HG02588 (cell line): ENCODE measurements at regions not wholly inside any gene's neighbourhood (a gene's known extent, or its start where the extent isn't known, plus 50 kb on each side); places are given as distances from the start of the nearest gene placed in this dataset.
"Not testable (repeated sequence)": the region's sequence is repeated elsewhere in the genome, so short reads cannot be mapped to it uniquely, and the experiment has no call there.

ENCODE experiments used
- ATAC-seq: cut with Tn5 transposase; IDR thresholded peaks from one replicate; pipeline ENCODE4 v1.9.1; 2021; ENCODE audit warnings: mild to moderate bottlenecking, moderate library complexity; ENCODE audit not compliant: unreplicated experiment

- ATAC-seq, result no peak
Measured at GRCh38 chr18:43341014-43341413, 63.7 kb upstream of the SYT4 start.

GRCh38 chr18:43350176-43350575 lies 72.9 kb upstream of the SYT4 start:
- ATAC-seq, result no peak

GRCh38 chr18:43364535-43364934 lies 87.2 kb upstream of the SYT4 start:
- ATAC-seq, result no peak

GRCh38 chr18:43367895-43368294 lies 90.6 kb upstream of the SYT4 start:
- no peak for ATAC-seq

- ATAC-seq, result not testable (repeated sequence)
Measured at GRCh38 chr18:43369311-43369710, 92.0 kb upstream of the SYT4 start.

GRCh38 chr18:43372773-43373172 lies 95.5 kb upstream of the SYT4 start:
- ATAC-seq, result no peak

GRCh38 chr18:43380104-43380672 lies 102.9 kb upstream of the SYT4 start:
- ATAC-seq, result no peak

GRCh38 chr18:43382641-43383403 lies 105.5 kb upstream of the SYT4 start:
- ATAC-seq, result no peak

GRCh38 chr18:43389163-43389562 lies 111.9 kb upstream of the SYT4 start:
- no peak for ATAC-seq

GRCh38 chr18:43392168-43392567 lies 114.9 kb upstream of the SYT4 start:
- ATAC-seq, result no peak

- no peak for ATAC-seq
Measured at GRCh38 chr18:43393174-43393573, 115.9 kb upstream of the SYT4 start.

- no peak for ATAC-seq
Measured at GRCh38 chr18:43396266-43396665, 119.0 kb upstream of the SYT4 start.

- ATAC-seq, result no peak
Measured at GRCh38 chr18:43398601-43399000, 121.3 kb upstream of the SYT4 start.

GRCh38 chr18:43405097-43405496 lies 127.8 kb upstream of the SYT4 start:
- ATAC-seq, result no peak

GRCh38 chr18:43414006-43414405 lies 136.7 kb upstream of the SYT4 start:
- ATAC-seq, result no peak

GRCh38 chr18:43420091-43420490 lies 142.8 kb upstream of the SYT4 start:
- no peak for ATAC-seq

- ATAC-seq, result no peak
Measured at GRCh38 chr18:43420950-43421349, 143.7 kb upstream of the SYT4 start.

GRCh38 chr18:43422518-43422917 lies 145.2 kb upstream of the SYT4 start:
- ATAC-seq, result no peak

GRCh38 chr18:43435851-43436250 lies 158.6 kb upstream of the SYT4 start:
- no peak for ATAC-seq

GRCh38 chr18:43442131-43442530 lies 164.8 kb upstream of the SYT4 start:
- no peak for ATAC-seq

- no peak for ATAC-seq
Measured at GRCh38 chr18:43442571-43442970, 165.3 kb upstream of the SYT4 start.

GRCh38 chr18:43465483-43465882 lies 188.2 kb upstream of the SYT4 start:
- no peak for ATAC-seq

- no peak for ATAC-seq
Measured at GRCh38 chr18:43471873-43472272, 194.6 kb upstream of the SYT4 start.
